K562 (cell line): ENCODE measurements at regions not wholly inside any gene's neighbourhood (a gene's known extent, or its start where the extent isn't known, plus 50 kb on each side); places are given as distances from the start of the nearest gene placed in this dataset.

Experiments
- ATAC-seq: fragments of 200-7000 bp; cut with Tn5 transposase; 3 replicates; pipeline ENCODE4 v1.9.1; 2020; ENCODE audit warnings: moderate library complexity
- BruUV-seq: library from RNA; stranded (reverse); fragments of 400-500 nt; replicated peaks from 2 replicates; lab custom pipeline; 2021; lab: Mats Ljungman, UMichigan
- CTCF ChIA-PET: fragments of 300-600 bp; formaldehyde crosslinking; extraction: SDS; loops from one replicate; lab custom pipeline; 2021; ENCODE audit warnings: low intra/inter-chr PET ratio; lab: Yijun Ruan, JAX
- POLR2A ChIA-PET: fragments of 300-600, 350-650 bp; sonication (Branson Sonifier 250); formaldehyde crosslinking; extraction: SDS; loops from one replicate; lab custom pipeline; 2021; ENCODE audit warnings: antibody characterized with exemption, inconsistent platforms; lab: Yijun Ruan, JAX
- DNase-seq, 4 experiments: peaks; one replicate each; pipeline versions ENCODE4 v3.0.0 to v3.0.0-alpha.2; 2011 to 2018; ENCODE audit warnings: low spot score in 3 of 4, mixed read lengths in 3 of 4; ENCODE audit errors: extremely low read depth in 1 of 4
- FAIRE-seq: peaks from 2 replicates; lab custom pipeline; 2011; peaks lifted over from hg19 to GRCh38; lab: Jason Lieb, UNC
- H2AFZ ChIP-seq: 2 replicates; pipeline ENCODE4 v1.6.0; 2011; ENCODE audit warnings: low read depth, low read length, control low read depth, inconsistent platforms
- H3K27ac ChIP-seq: fragments of 200-600 bp; 3 replicates; pipeline ENCODE4 v1.8.0; 2011; ENCODE audit warnings: low read depth, mild to moderate bottlenecking, control low read depth, inconsistent platforms, low read length, moderate library complexity, mixed read lengths; ENCODE audit errors: extremely low read depth
- H3K27me3 ChIP-seq, 2 experiments: fragments of 300-600 bp in 1 of 2; 2 replicates in 1 of 2; 3 replicates in 1 of 2; pipeline versions ENCODE4 v1.6.0 to v1.8.0; 2011; ENCODE audit warnings: inconsistent platforms in 2 of 2, low read length in 2 of 2, mild to moderate bottlenecking in 1 of 2, mixed read lengths in 1 of 2, moderate library complexity in 1 of 2; ENCODE audit not compliant: control insufficient read depth in 2 of 2, insufficient read depth in 2 of 2
- H3K36me3 ChIP-seq: fragments of 300-600 bp; 3 replicates; pipeline ENCODE4 v1.8.0; 2011; ENCODE audit warnings: mild to moderate bottlenecking, low read length, inconsistent platforms; ENCODE audit not compliant: control insufficient read depth, insufficient read depth
- H3K4me1 ChIP-seq, 2 experiments: fragments of 200-600 bp in 1 of 2; replicated peaks in 1 of 2; 2 replicates in 1 of 2; 3 replicates in 1 of 2; pipeline versions ENCODE4 v1.5.1 to v1.8.0; 2011; ENCODE audit warnings: inconsistent platforms in 2 of 2, low read length in 2 of 2, mild to moderate bottlenecking in 1 of 2, mixed read lengths in 1 of 2, moderate library complexity in 1 of 2; ENCODE audit not compliant: control insufficient read depth in 2 of 2, insufficient read depth in 2 of 2
- H3K4me2 ChIP-seq: 2 replicates; pipeline ENCODE4 v1.6.1; 2011; ENCODE audit warnings: low read length, control low read depth, inconsistent platforms, mixed read lengths; ENCODE audit not compliant: insufficient read depth
- H3K4me3 ChIP-seq: fragments of 200-600 bp; sonication (generic), shearing (Covaris generic); 2 replicates; pipeline ENCODE4 v1.5.1; 2016; ENCODE audit warnings: control low read depth, inconsistent platforms
- H3K79me2 ChIP-seq: fragments of 200-600 bp; 3 replicates; pipeline ENCODE4 v1.8.0; 2011; ENCODE audit warnings: low read length, inconsistent platforms; ENCODE audit not compliant: control insufficient read depth, insufficient read depth
- H3K9ac ChIP-seq, 2 experiments: 2 replicates each; pipeline versions ENCODE4 v1.6.0 to v1.6.1; 2011; ENCODE audit warnings: low read depth in 2 of 2, low read length in 2 of 2, control low read depth in 1 of 2, inconsistent platforms in 1 of 2, mild to moderate bottlenecking in 1 of 2, mixed read lengths in 1 of 2; ENCODE audit not compliant: insufficient read depth in 1 of 2
- H3K9me1 ChIP-seq: one replicate; pipeline ENCODE4 v1.6.0; 2011; ENCODE audit warnings: inconsistent platforms, mild to moderate bottlenecking, low read length, moderate library complexity; ENCODE audit not compliant: control insufficient read depth, insufficient read depth
- H3K9me3 ChIP-seq: replicated peaks from 2 replicates; pipeline ENCODE4 v1.5.1; 2011; ENCODE audit warnings: low read depth, low read length, inconsistent platforms; ENCODE audit not compliant: control insufficient read depth, insufficient read depth
- H4K20me1 ChIP-seq: replicated peaks from 2 replicates; pipeline ENCODE4 v1.6.1; 2011; ENCODE audit warnings: low read length, inconsistent platforms, mixed read lengths; ENCODE audit not compliant: control insufficient read depth, insufficient read depth
- CXXC5 ChIP-seq: fragments of 250-450 bp; sonication (Bioruptor Pico); IDR thresholded peaks from 2 replicates; pipeline ENCODE4 v1.8.0; 2022; ENCODE audit warnings: inconsistent platforms, mild to moderate bottlenecking, moderate library complexity
- GTF3C2 ChIP-seq: IDR thresholded peaks from 3 replicates; pipeline ENCODE4 v1.6.1; 2011; ENCODE audit warnings: borderline replicate concordance, mild to moderate bottlenecking, moderate library complexity; ENCODE audit not compliant: insufficient read length; ENCODE audit errors: extremely low read depth
- HCFC1 ChIP-seq: IDR thresholded peaks from 2 replicates; pipeline ENCODE4 v1.6.1; 2012; ENCODE audit warnings: low read depth, low read length, improper control_type of control experiment
- JUNB ChIP-seq: fragments of 450-650 bp; formaldehyde crosslinking; conservative IDR thresholded peaks from 2 replicates; pipeline ENCODE4 v1.4.0; 2020; ENCODE audit warnings: mild to moderate bottlenecking
- MECOM ChIP-seq: fragments of 250-450 bp; sonication (Bioruptor Pico); IDR thresholded peaks from 2 replicates; pipeline ENCODE4 v1.8.0; 2022; ENCODE audit warnings: inconsistent platforms
- NFRKB ChIP-seq: fragments of 450-650 bp; IDR thresholded peaks from 2 replicates; pipeline ENCODE4 v1.6.1; 2016; ENCODE audit warnings: low read depth
- PRMT5 ChIP-seq: sonication (generic); formaldehyde crosslinking; IDR thresholded peaks from 2 replicates; pipeline ENCODE4 v1.5.0; 2020; ENCODE audit warnings: missing genetic modification reagents
- SMARCA5 ChIP-seq: fragments of 450-650 bp; IDR thresholded peaks from 2 replicates; pipeline ENCODE4 v1.6.1; 2016
- SMARCE1 ChIP-seq: fragments of 450-650 bp; IDR thresholded peaks from 2 replicates; pipeline ENCODE4 v1.7.1; 2016; ENCODE audit warnings: mild to moderate bottlenecking
- SP2 ChIP-seq: IDR thresholded peaks from 2 replicates; pipeline ENCODE4 v1.6.1; 2011; ENCODE audit warnings: mild to moderate bottlenecking, low read depth, low read length, moderate library complexity; ENCODE audit not compliant: poor library complexity, severe bottlenecking; ENCODE audit errors: extremely low read depth
- ZMIZ1 ChIP-seq, 2 experiments: fragments of 150-350 bp in 1 of 2; IDR thresholded peaks; 2 replicates each; pipeline ENCODE4 v1.6.1; 2012 to 2016; ENCODE audit warnings: low read depth in 2 of 2, low read length in 2 of 2, mild to moderate bottlenecking in 1 of 2, moderate library complexity in 1 of 2
- ZNF143 ChIP-seq: sonication (generic); formaldehyde crosslinking; IDR thresholded peaks from 2 replicates; pipeline ENCODE4 v1.9.0; 2022; ENCODE audit warnings: mild to moderate bottlenecking, missing genetic modification reagents
- WGBS: fragments of 100-300 bp; shearing (Covaris generic); methylation state at CpG from one replicate; pipeline ENCODE4 v1.1.6; 2016; ENCODE audit warnings: low coverage, mixed read lengths; ENCODE audit not compliant: insufficient coverage; ENCODE audit errors: missing lambda C conversion rate; 5-methylcytosine and 5-hydroxymethylcytosine counted together
- in situ Hi-C: fragments of 300-500 bp; cut with MboI; formaldehyde crosslinking; loops from 4 replicates; pipeline ENCODE4 v1.15.0; 2018; ENCODE audit warnings: inconsistent platforms, mixed read lengths
- intact Hi-C: fragments of 100-400 bp; cut with micrococcal nuclease; formaldehyde crosslinking; loops from 2 replicates; pipeline ENCODE4 v1.14.2; 2022

- no peaks in the 10 kb centered on the region for H3K4me1 ChIP-seq
- no peaks in the 10 kb centered on the region for H4K20me1 ChIP-seq
- H3K27me3 ChIP-seq = no peaks in the 10 kb centered on the region
- H2AFZ ChIP-seq = no peak overlapping the region
- POLR2A ChIA-PET = no interaction called here
- in situ Hi-C loops = no loop called here
- FAIRE-seq (no peak), ATAC-seq (no peak), DNase-seq (no peak)
- CTCF ChIA-PET = no interaction called here
- WGBS = 0% methylated on average over 2 of the region's 3 CpGs
- no peak overlapping the region for H3K9ac ChIP-seq
- no peak overlapping the region for H3K4me2 ChIP-seq
- no TSS peak for BruUV-seq
- no peak overlapping the region for H3K4me3 ChIP-seq
- intact Hi-C loops = no loop called here
- H3K36me3 ChIP-seq = no peaks in the 10 kb centered on the region
- H3K9me1 ChIP-seq = no peaks in the 10 kb centered on the region
- no peak for TF ChIP-seq SMARCA5
- TF ChIP-seq JUNB = no peak
- TF ChIP-seq NFRKB = no peak
- H3K79me2 ChIP-seq = no peaks in the 10 kb centered on the region
- no peak overlapping the region for H3K27ac ChIP-seq
- H3K9me3 ChIP-seq = no peaks in the 10 kb centered on the region
These were observed 261.6 kb upstream of the SORL1-AS1 start for GRCh38 chr11:121714351-121714750.

GRCh38 chr11:121711939-121712338, 259.2 kb upstream of the SORL1-AS1 start:
- H3K4me2 ChIP-seq = no peak overlapping the region
- no peaks in the 10 kb centered on the region for H3K9me3 ChIP-seq
- H2AFZ ChIP-seq = no peak overlapping the region
- no peak overlapping the region for H3K27ac ChIP-seq
- POLR2A ChIA-PET = no interaction called here
- CTCF ChIA-PET = no interaction called here
- H3K4me3 ChIP-seq = no peak overlapping the region
- H3K9ac ChIP-seq = no peak overlapping the region
- in situ Hi-C loops (no loop called here), intact Hi-C loops (no loop called here)
- no TSS peak for BruUV-seq
- FAIRE-seq = no peak
- H3K79me2 ChIP-seq = no peaks in the 10 kb centered on the region
- no peaks in the 10 kb centered on the region for H3K4me1 ChIP-seq
- no peak for ATAC-seq
- no peaks in the 10 kb centered on the region for H3K27me3 ChIP-seq
- WGBS = 0% methylated on average over 1 of the region's 1 CpG
- no peaks in the 10 kb centered on the region for H3K9me1 ChIP-seq
- no peaks in the 10 kb centered on the region for H3K36me3 ChIP-seq
- H4K20me1 ChIP-seq = no peaks in the 10 kb centered on the region
- no peak for DNase-seq
- no peak for TF ChIP-seq SMARCE1
- no peak for TF ChIP-seq GTF3C2
- TF ChIP-seq PRMT5 (CRISPR knock-in tag) = no peak
- TF ChIP-seq HCFC1 = no peak
- TF ChIP-seq ZNF143 (CRISPR knock-in tag) = no peak
- no peak for TF ChIP-seq ZMIZ1 (IDR thresholded peaks at IDR 0.05; ENCODE audit: low read depth in 2 of 2, low read length in 2 of 2)
- TF ChIP-seq MECOM = no peak
- no peak for TF ChIP-seq SP2
- no peak for TF ChIP-seq CXXC5 (CRISPR knock-in tag)
